ENCODE measurements at regions not wholly inside any gene's neighbourhood (a gene's known extent, or its start where the extent isn't known, plus 50 kb on each side); places are given as distances from the start of the nearest gene placed in this dataset.

GRCh38 chr2:134146161-134146560 is 107.7 kb upstream of the MGAT5 start:
- Histone ChIP-seq H3K27ac (ENCODE audit: low read length) (no peak overlapping the region), H3K27me3 (ENCODE audit: control insufficient read depth in 1 of 2, insufficient read depth in 2 of 2, low read length in 2 of 2) (no peaks in the 10 kb centered on the region), H3K4me1 (ENCODE audit: control insufficient read depth, insufficient read depth, low read length) (peaks cover 10% of the 10 kb centered on the region), H3K36me3 (ENCODE audit: control insufficient read depth in 2 of 2, insufficient read depth in 2 of 2, low read length in 2 of 2) (no peaks in the 10 kb centered on the region), H3K9ac (ENCODE audit: low read length in 2 of 2) (no peak overlapping the region), H3K9me3 (ENCODE audit: control insufficient read depth in 2 of 2, low read length in 2 of 2) (no peaks in the 10 kb centered on the region), H3K4me3 (ENCODE audit: low read length in 2 of 2) (no peak overlapping the region)

GRCh38 chr2:134146620-134147019 is 107.3 kb upstream of the MGAT5 start:
- Histone ChIP-seq H3K27ac (ENCODE audit: low read length) (no peak overlapping the region), H3K9ac (ENCODE audit: low read length in 2 of 2) (no peak overlapping the region), H3K4me1 (ENCODE audit: control insufficient read depth, insufficient read depth, low read length) (peaks cover 8% of the 10 kb centered on the region), H3K4me3 (ENCODE audit: low read length in 2 of 2) (no peak overlapping the region), H3K27me3 (ENCODE audit: control insufficient read depth in 1 of 2, insufficient read depth in 2 of 2, low read length in 2 of 2) (no peaks in the 10 kb centered on the region), H3K9me3 (ENCODE audit: control insufficient read depth in 2 of 2, low read length in 2 of 2) (no peaks in the 10 kb centered on the region), H3K36me3 (ENCODE audit: control insufficient read depth in 2 of 2, insufficient read depth in 2 of 2, low read length in 2 of 2) (no peaks in the 10 kb centered on the region)

- Histone ChIP-seq H3K4me3 (ENCODE audit: low read length in 2 of 2) (no peak overlapping the region), H3K9me3 (ENCODE audit: control insufficient read depth in 2 of 2, low read length in 2 of 2) (no peaks in the 10 kb centered on the region), H3K9ac (ENCODE audit: low read length in 2 of 2) (no peak overlapping the region), H3K27me3 (ENCODE audit: control insufficient read depth in 1 of 2, insufficient read depth in 2 of 2, low read length in 2 of 2) (no peaks in the 10 kb centered on the region), H3K36me3 (ENCODE audit: control insufficient read depth in 2 of 2, insufficient read depth in 2 of 2, low read length in 2 of 2) (no peaks in the 10 kb centered on the region), H3K4me1 (ENCODE audit: control insufficient read depth, insufficient read depth, low read length) (peaks cover 5% of the 10 kb centered on the region), H3K27ac (ENCODE audit: low read length) (no peak overlapping the region)
Measured at GRCh38 chr2:134148172-134148571, 105.7 kb upstream of the MGAT5 start.

- Histone ChIP-seq H3K27ac (ENCODE audit: low read length) (no peak overlapping the region), H3K4me3 (ENCODE audit: low read length in 2 of 2) (no peak overlapping the region), H3K27me3 (ENCODE audit: control insufficient read depth in 1 of 2, insufficient read depth in 2 of 2, low read length in 2 of 2) (no peaks in the 10 kb centered on the region), H3K4me1 (ENCODE audit: control insufficient read depth, insufficient read depth, low read length) (peaks cover 8% of the 10 kb centered on the region), H3K9me3 (ENCODE audit: control insufficient read depth in 2 of 2, low read length in 2 of 2) (no peaks in the 10 kb centered on the region), H3K9ac (ENCODE audit: low read length in 2 of 2) (no peak overlapping the region), H3K36me3 (ENCODE audit: control insufficient read depth in 2 of 2, insufficient read depth in 2 of 2, low read length in 2 of 2) (no peaks in the 10 kb centered on the region)
Measured at GRCh38 chr2:134148843-134149472, 104.9 kb upstream of the MGAT5 start.

GRCh38 chr2:134149904-134150303 is 104.0 kb upstream of the MGAT5 start:
- Histone ChIP-seq H3K27me3 (ENCODE audit: control insufficient read depth in 1 of 2, insufficient read depth in 2 of 2, low read length in 2 of 2) (no peaks in the 10 kb centered on the region), H3K4me3 (ENCODE audit: low read length in 2 of 2) (no peak overlapping the region), H3K27ac (ENCODE audit: low read length) (no peak overlapping the region), H3K36me3 (ENCODE audit: control insufficient read depth in 2 of 2, insufficient read depth in 2 of 2, low read length in 2 of 2) (no peaks in the 10 kb centered on the region), H3K9me3 (ENCODE audit: control insufficient read depth in 2 of 2, low read length in 2 of 2) (no peaks in the 10 kb centered on the region), H3K9ac (ENCODE audit: low read length in 2 of 2) (no peak overlapping the region), H3K4me1 (ENCODE audit: control insufficient read depth, insufficient read depth, low read length) (peaks cover 8% of the 10 kb centered on the region)

GRCh38 chr2:134150760-134151159 is 103.1 kb upstream of the MGAT5 start:
- Histone ChIP-seq H3K27me3 (ENCODE audit: control insufficient read depth in 1 of 2, insufficient read depth in 2 of 2, low read length in 2 of 2) (no peaks in the 10 kb centered on the region), H3K9ac (ENCODE audit: low read length in 2 of 2) (no peak overlapping the region), H3K4me3 (ENCODE audit: low read length in 2 of 2) (no peak overlapping the region), H3K9me3 (ENCODE audit: control insufficient read depth in 2 of 2, low read length in 2 of 2) (no peaks in the 10 kb centered on the region), H3K4me1 (ENCODE audit: control insufficient read depth, insufficient read depth, low read length) (peaks cover 8% of the 10 kb centered on the region), H3K36me3 (ENCODE audit: control insufficient read depth in 2 of 2, insufficient read depth in 2 of 2, low read length in 2 of 2) (no peaks in the 10 kb centered on the region), H3K27ac (ENCODE audit: low read length) (no peak overlapping the region)

- Histone ChIP-seq H3K9me3 (ENCODE audit: control insufficient read depth in 2 of 2, low read length in 2 of 2) (no peaks in the 10 kb centered on the region), H3K4me3 (ENCODE audit: low read length in 2 of 2) (no peak overlapping the region), H3K36me3 (ENCODE audit: control insufficient read depth in 2 of 2, insufficient read depth in 2 of 2, low read length in 2 of 2) (no peaks in the 10 kb centered on the region), H3K9ac (ENCODE audit: low read length in 2 of 2) (no peak overlapping the region), H3K27me3 (ENCODE audit: control insufficient read depth in 1 of 2, insufficient read depth in 2 of 2, low read length in 2 of 2) (no peaks in the 10 kb centered on the region), H3K4me1 (ENCODE audit: control insufficient read depth, insufficient read depth, low read length) (peaks cover 4% of the 10 kb centered on the region), H3K27ac (ENCODE audit: low read length) (no peak overlapping the region)
Measured at GRCh38 chr2:134152045-134153010, 101.5 kb upstream of the MGAT5 start.

GRCh38 chr2:134153294-134153880 is 100.5 kb upstream of the MGAT5 start:
- Histone ChIP-seq H3K9me3 (ENCODE audit: control insufficient read depth in 2 of 2, low read length in 2 of 2) (no peaks in the 10 kb centered on the region), H3K27me3 (ENCODE audit: control insufficient read depth in 1 of 2, insufficient read depth in 2 of 2, low read length in 2 of 2) (no peaks in the 10 kb centered on the region), H3K27ac (ENCODE audit: low read length) (no peak overlapping the region), H3K4me1 (ENCODE audit: control insufficient read depth, insufficient read depth, low read length) (peaks cover 4% of the 10 kb centered on the region), H3K36me3 (ENCODE audit: control insufficient read depth in 2 of 2, insufficient read depth in 2 of 2, low read length in 2 of 2) (no peaks in the 10 kb centered on the region), H3K4me3 (ENCODE audit: low read length in 2 of 2) (no peak overlapping the region), H3K9ac (ENCODE audit: low read length in 2 of 2) (no peak overlapping the region)

GRCh38 chr2:134154246-134154645 is 99.6 kb upstream of the MGAT5 start:
- H3K4me1 ChIP-seq (ENCODE audit: control insufficient read depth, insufficient read depth, low read length), result peaks cover 4% of the 10 kb centered on the region
- no peaks in the 10 kb centered on the region for H3K9me3 ChIP-seq (ENCODE audit: control insufficient read depth in 2 of 2, low read length in 2 of 2)
- H3K4me3 ChIP-seq (ENCODE audit: low read length in 2 of 2), result no peak overlapping the region
- H3K9ac ChIP-seq (ENCODE audit: low read length in 2 of 2), result no peak overlapping the region
- no peaks in the 10 kb centered on the region for H3K27me3 ChIP-seq (ENCODE audit: control insufficient read depth in 1 of 2, insufficient read depth in 2 of 2, low read length in 2 of 2)
- H3K36me3 ChIP-seq (ENCODE audit: control insufficient read depth in 2 of 2, insufficient read depth in 2 of 2, low read length in 2 of 2), result no peaks in the 10 kb centered on the region
- H3K27ac ChIP-seq (ENCODE audit: low read length), result no peak overlapping the region

GRCh38 chr2:134155134-134155533 is 98.7 kb upstream of the MGAT5 start:
- Histone ChIP-seq H3K9ac (ENCODE audit: low read length in 2 of 2) (no peak overlapping the region), H3K27ac (ENCODE audit: low read length) (no peak overlapping the region), H3K9me3 (ENCODE audit: control insufficient read depth in 2 of 2, low read length in 2 of 2) (no peaks in the 10 kb centered on the region), H3K27me3 (ENCODE audit: control insufficient read depth in 1 of 2, insufficient read depth in 2 of 2, low read length in 2 of 2) (no peaks in the 10 kb centered on the region), H3K4me1 (ENCODE audit: control insufficient read depth, insufficient read depth, low read length) (peaks cover 4% of the 10 kb centered on the region), H3K36me3 (ENCODE audit: control insufficient read depth in 2 of 2, insufficient read depth in 2 of 2, low read length in 2 of 2) (no peaks in the 10 kb centered on the region), H3K4me3 (ENCODE audit: low read length in 2 of 2) (no peak overlapping the region)
